HG03469 (cell line): ENCODE measurements at regions not wholly inside any gene's neighbourhood (a gene's known extent, or its start where the extent isn't known, plus 50 kb on each side); places are given as distances from the start of the nearest gene placed in this dataset.
"Not testable (repeated sequence)": the region's sequence is repeated elsewhere in the genome, so short reads cannot be mapped to it uniquely, and the experiment has no call there.

Experiments
- ATAC-seq: cut with Tn5 transposase; IDR thresholded peaks from one replicate; pipeline ENCODE4 v1.9.1; 2021; ENCODE audit warnings: mild to moderate bottlenecking, moderate library complexity, moderate number of reproducible peaks; ENCODE audit not compliant: unreplicated experiment

- no peak for ATAC-seq
Observed at GRCh38 chr3:178137831-178138230, 398.4 kb upstream of the KCNMB2 start.

- ATAC-seq = no peak
Observed at GRCh38 chr3:178139116-178139515, 397.1 kb upstream of the KCNMB2 start.

GRCh38 chr3:178140531-178141304 is 395.5 kb upstream of the KCNMB2 start:
- no peak for ATAC-seq

GRCh38 chr3:178141305-178141684 is 394.9 kb upstream of the KCNMB2 start:
- not testable (repeated sequence) for ATAC-seq

GRCh38 chr3:178146406-178146831 is 389.8 kb upstream of the KCNMB2 start:
- no peak for ATAC-seq

- ATAC-seq = no peak
Observed at GRCh38 chr3:178147001-178147400, 389.2 kb upstream of the KCNMB2 start.

GRCh38 chr3:178152031-178152806 is 384.0 kb upstream of the KCNMB2 start:
- no peak for ATAC-seq

- ATAC-seq = no peak
Observed at GRCh38 chr3:178152988-178153387, 383.2 kb upstream of the KCNMB2 start.

- ATAC-seq = no peak
Observed at GRCh38 chr3:178155521-178155920, 380.7 kb upstream of the KCNMB2 start.

GRCh38 chr3:178156301-178156700 is 379.9 kb upstream of the KCNMB2 start:
- no peak for ATAC-seq

- ATAC-seq = no peak
Observed at GRCh38 chr3:178159691-178160220, 376.5 kb upstream of the KCNMB2 start.

- ATAC-seq = no peak
Observed at GRCh38 chr3:178169421-178169820, 366.8 kb upstream of the KCNMB2 start.

GRCh38 chr3:178170698-178171535 is 365.3 kb upstream of the KCNMB2 start:
- ATAC-seq = no peak

GRCh38 chr3:178172121-178172520 is 364.1 kb upstream of the KCNMB2 start:
- no peak for ATAC-seq

- no peak for ATAC-seq
Observed at GRCh38 chr3:178174201-178174915, 361.9 kb upstream of the KCNMB2 start.

GRCh38 chr3:178181088-178181487 is 355.1 kb upstream of the KCNMB2 start:
- ATAC-seq = no peak

GRCh38 chr3:178181784-178182183 is 354.5 kb upstream of the KCNMB2 start:
- no peak for ATAC-seq

GRCh38 chr3:178182337-178182779 is 353.9 kb upstream of the KCNMB2 start:
- no peak for ATAC-seq

GRCh38 chr3:178184833-178185232 is 351.4 kb upstream of the KCNMB2 start:
- ATAC-seq = no peak

- ATAC-seq = no peak
Observed at GRCh38 chr3:178186666-178187065, 349.6 kb upstream of the KCNMB2 start.
